Trophoblast cell (in vitro differentiated cells and primary cell): ENCODE measurements at regions not wholly inside any gene's neighbourhood (a gene's known extent, or its start where the extent isn't known, plus 50 kb on each side); places are given as distances from the start of the nearest gene placed in this dataset.
"Not testable (repeated sequence)": the region's sequence is repeated elsewhere in the genome, so short reads cannot be mapped to it uniquely, and the experiment has no call there.

Experiments
- DNase-seq, 2 donors: peaks; one replicate each; pipeline ENCODE4 v3.0.0-alpha.2; 2016
- H2AFZ ChIP-seq: 2 replicates; pipeline ENCODE4 v1.6.1; 2013; ENCODE audit warnings: low read length, moderate library complexity, mild to moderate bottlenecking; ENCODE audit not compliant: insufficient read depth, poor library complexity
- H2AK5ac ChIP-seq: 2 replicates; pipeline ENCODE4 v1.6.1; 2013; ENCODE audit warnings: mild to moderate bottlenecking, low read length
- H2BK120ac ChIP-seq: 2 replicates; pipeline ENCODE4 v1.6.1; 2013; ENCODE audit warnings: low read length, mild to moderate bottlenecking, moderate library complexity; ENCODE audit not compliant: insufficient read depth, poor library complexity
- H2BK12ac ChIP-seq: 2 replicates; pipeline ENCODE4 v1.6.1; 2013; ENCODE audit warnings: mild to moderate bottlenecking, low read length, moderate library complexity
- H2BK5ac ChIP-seq: 2 replicates; pipeline ENCODE4 v1.6.1; 2013; ENCODE audit warnings: low read length, low read depth, moderate library complexity, mild to moderate bottlenecking; ENCODE audit not compliant: poor library complexity
- H3K14ac ChIP-seq: 2 replicates; pipeline ENCODE4 v1.6.1; 2013; ENCODE audit warnings: mild to moderate bottlenecking, low read length
- H3K18ac ChIP-seq: 2 replicates; pipeline ENCODE4 v1.6.1; 2013; ENCODE audit warnings: mild to moderate bottlenecking, low read length
- H3K23ac ChIP-seq: 2 replicates; pipeline ENCODE4 v1.6.1; 2013; ENCODE audit warnings: low read length
- H3K27ac ChIP-seq: 2 replicates; pipeline ENCODE4 v1.5.1; 2013; ENCODE audit warnings: low read depth, mild to moderate bottlenecking, inconsistent platforms, low read length, moderate library complexity
- H3K27me3 ChIP-seq: 2 replicates; pipeline ENCODE4 v1.6.1; 2013; ENCODE audit warnings: inconsistent platforms, mild to moderate bottlenecking, low read length, moderate library complexity; ENCODE audit not compliant: insufficient read depth
- H3K36me3 ChIP-seq, 2 experiments: 1 replicate in 1 of 2; 2 replicates in 1 of 2; pipeline ENCODE4 v1.6.1; 2013; ENCODE audit warnings: low read length in 2 of 2, mild to moderate bottlenecking in 2 of 2, moderate library complexity in 1 of 2; ENCODE audit not compliant: insufficient read depth in 2 of 2, control insufficient read depth in 1 of 2
- H3K4ac ChIP-seq: 2 replicates; pipeline ENCODE4 v1.6.1; 2013; ENCODE audit warnings: low read depth, mild to moderate bottlenecking, low read length, moderate library complexity
- H3K4me1 ChIP-seq, 2 experiments: 1 replicate in 1 of 2; 2 replicates in 1 of 2; pipeline ENCODE4 v1.6.1; 2013; ENCODE audit warnings: low read length in 2 of 2, mild to moderate bottlenecking in 2 of 2, moderate library complexity in 1 of 2; ENCODE audit not compliant: insufficient read depth in 2 of 2, control insufficient read depth in 1 of 2
- H3K4me2 ChIP-seq: 2 replicates; pipeline ENCODE4 v1.6.1; 2013; ENCODE audit warnings: inconsistent platforms, mild to moderate bottlenecking, low read length, moderate library complexity
- H3K4me3 ChIP-seq: 2 replicates; pipeline ENCODE4 v1.5.1; 2013; ENCODE audit warnings: mild to moderate bottlenecking, low read depth, low read length, inconsistent platforms
- H3K79me1 ChIP-seq: one replicate; pipeline ENCODE4 v1.6.1; 2013; ENCODE audit warnings: low read length
- H3K79me2 ChIP-seq: 2 replicates; pipeline ENCODE4 v1.6.1; 2013; ENCODE audit warnings: low read length, mild to moderate bottlenecking; ENCODE audit not compliant: control insufficient read depth, insufficient read depth, poor library complexity
- H3K9ac ChIP-seq: 2 replicates; pipeline ENCODE4 v1.6.1; 2013; ENCODE audit warnings: mild to moderate bottlenecking, low read length
- H3K9me3 ChIP-seq: 2 replicates; pipeline ENCODE4 v1.6.1; 2013; ENCODE audit warnings: low read depth, mild to moderate bottlenecking, control low read depth, inconsistent platforms, low read length; ENCODE audit not compliant: insufficient read depth
- H4K12ac ChIP-seq: 2 replicates; pipeline ENCODE4 v1.6.1; 2013; ENCODE audit warnings: low read depth, mild to moderate bottlenecking, low read length, moderate library complexity
- H4K8ac ChIP-seq: 2 replicates; pipeline ENCODE4 v1.6.1; 2013; ENCODE audit warnings: low read depth, mild to moderate bottlenecking, low read length, moderate library complexity
- H4K91ac ChIP-seq: one replicate; pipeline ENCODE4 v1.6.1; 2013; ENCODE audit warnings: low read depth, mild to moderate bottlenecking, low read length, moderate library complexity
- WGBS: extraction: QIAGEN DNeasy Blood & Tissue Kit; methylation state at CpG from one replicate; pipeline ENCODE4 v1.1.7; 2013; ENCODE audit warnings: missing lambda C conversion rate; ENCODE audit not compliant: insufficient read length, insufficient coverage; ENCODE audit errors: extremely low coverage; 5-methylcytosine and 5-hydroxymethylcytosine counted together

DNA sequence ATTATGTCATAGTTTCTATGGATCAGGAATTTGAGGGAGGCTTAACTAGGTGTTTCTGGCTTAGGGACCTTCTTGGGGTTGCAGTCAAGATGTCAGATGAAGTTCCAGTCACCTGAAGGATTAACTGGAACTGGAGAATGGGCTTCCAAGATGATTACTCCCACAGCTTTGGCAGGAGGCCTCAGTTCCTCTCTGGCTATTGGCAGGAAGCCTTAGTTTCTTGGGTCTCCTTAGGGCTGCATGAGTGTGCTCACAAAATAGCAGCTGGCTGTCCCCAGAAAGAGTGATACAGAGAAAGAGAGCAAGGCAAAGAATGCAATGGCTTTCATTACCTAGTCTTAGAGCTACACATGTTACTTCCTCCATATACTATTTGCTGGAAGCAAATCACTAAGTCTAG is 138.1 kb upstream of the TLE4 start:
- Histone ChIP-seq H2BK12ac (no peak overlapping the region), H3K27ac (no peak overlapping the region), H3K79me1 (no peaks in the 10 kb centered on the region), H3K23ac (no peak overlapping the region), H3K4me2 (no peak overlapping the region), H2BK120ac (no peak overlapping the region), H3K36me3 (no peaks in the 10 kb centered on the region), H2AK5ac (no peak overlapping the region), H2BK5ac (no peak overlapping the region), H3K14ac (no peak overlapping the region), H3K18ac (no peak overlapping the region), H2AFZ (no peak overlapping the region), H4K8ac (no peak overlapping the region), H3K79me2 (no peaks in the 10 kb centered on the region), H3K4me3 (no peak overlapping the region), H3K9me3 (no peaks in the 10 kb centered on the region), H4K91ac (no peak overlapping the region), H3K4ac (no peak overlapping the region), H3K4me1 (no peaks in the 10 kb centered on the region), H3K9ac (no peak overlapping the region), H3K27me3 (no peaks in the 10 kb centered on the region), H4K12ac (no peak overlapping the region)
- DNase-seq: no peak

- not testable (repeated sequence) for H2BK5ac ChIP-seq, DNase-seq, H3K18ac ChIP-seq, H3K27me3 ChIP-seq, H3K79me2 ChIP-seq, H3K36me3 ChIP-seq, H3K4ac ChIP-seq, H3K9ac ChIP-seq, H3K79me1 ChIP-seq, H2AK5ac ChIP-seq, H3K14ac ChIP-seq, H3K27ac ChIP-seq, H3K9me3 ChIP-seq, H2AFZ ChIP-seq, H3K23ac ChIP-seq, H3K4me1 ChIP-seq
- peak overlapping the region; percentile 44 for H3K4me3 ChIP-seq
- peak overlapping the region; percentile 37 for H4K91ac ChIP-seq
- WGBS: no CpG with 5 or more reads among the region's 19 CpGs
- peak overlapping the region; percentile 22 for H2BK12ac ChIP-seq
- peak overlapping the region; percentile 61 for H3K4me2 ChIP-seq
- H4K12ac ChIP-seq: peak overlapping the region; percentile 43
- H2BK120ac ChIP-seq: peak overlapping the region; percentile 33
- H4K8ac ChIP-seq: peak overlapping the region; percentile 70
These were observed 132.5 kb upstream of the TLE4 start for GRCh38 chr9:79439221-79439620.

GRCh38 chr9:79446523-79447307 is 125.0 kb upstream of the TLE4 start:
- H3K4me2 ChIP-seq: no peak overlapping the region
- H3K18ac ChIP-seq: no peak overlapping the region
- no peaks in the 10 kb centered on the region for H3K27me3 ChIP-seq
- H3K9me3 ChIP-seq: no peaks in the 10 kb centered on the region
- no peak overlapping the region for H3K27ac ChIP-seq
- H3K9ac ChIP-seq: no peak overlapping the region
- no peak overlapping the region for H2AFZ ChIP-seq
- H3K79me1 ChIP-seq: no peaks in the 10 kb centered on the region
- H3K23ac ChIP-seq: no peak overlapping the region
- H2BK5ac ChIP-seq: no peak overlapping the region
- WGBS: no CpG with 5 or more reads among the region's 4 CpGs
- H3K14ac ChIP-seq: no peak overlapping the region
- H2BK120ac ChIP-seq: no peak overlapping the region
- no peaks in the 10 kb centered on the region for H3K79me2 ChIP-seq
- H2BK12ac ChIP-seq: no peak overlapping the region
- peaks cover 0 to 2% of the 10 kb centered on the region in 2 experiments for H3K4me1 ChIP-seq
- H2AK5ac ChIP-seq: no peak overlapping the region
- no peaks in the 10 kb centered on the region for H3K36me3 ChIP-seq
- DNase-seq: no peak
- H4K8ac ChIP-seq: no peak overlapping the region
- H3K4ac ChIP-seq: no peak overlapping the region
- no peak overlapping the region for H4K12ac ChIP-seq
- no peak overlapping the region for H4K91ac ChIP-seq
- no peak overlapping the region for H3K4me3 ChIP-seq

- Histone ChIP-seq H2AK5ac (no peak overlapping the region), H3K4me2 (no peak overlapping the region), H3K9me3 (no peaks in the 10 kb centered on the region), H3K79me2 (no peaks in the 10 kb centered on the region), H3K36me3 (no peaks in the 10 kb centered on the region), H3K14ac (no peak overlapping the region), H4K12ac (no peak overlapping the region), H4K91ac (no peak overlapping the region), H2AFZ (no peak overlapping the region), H2BK12ac (no peak overlapping the region), H3K27me3 (no peaks in the 10 kb centered on the region), H3K9ac (no peak overlapping the region), H3K4me3 (no peak overlapping the region), H3K27ac (no peak overlapping the region), H2BK120ac (no peak overlapping the region), H3K18ac (no peak overlapping the region), H2BK5ac (no peak overlapping the region), H3K4me1 (peaks cover 0 to 2% of the 10 kb centered on the region in 2 experiments), H3K79me1 (no peaks in the 10 kb centered on the region), H4K8ac (no peak overlapping the region), H3K4ac (no peak overlapping the region), H3K23ac (no peak overlapping the region)
- no peak for DNase-seq
- no CpG with 5 or more reads among the region's 3 CpGs for WGBS
These were observed 124.5 kb upstream of the TLE4 start for GRCh38 chr9:79447308-79447605.
